22Rv1 (cell line): ENCODE measurements at regions not wholly inside any gene's neighbourhood (a gene's known extent, or its start where the extent isn't known, plus 50 kb on each side); places are given as distances from the start of the nearest gene placed in this dataset.

Experiments
- H3K27ac ChIP-seq: fragments of 450-650 bp; 2 replicates; pipeline ENCODE4 v1.5.1; 2017
- ZFX ChIP-seq: fragments of 450-650 bp; IDR thresholded peaks from 2 replicates; pipeline ENCODE4 v1.6.1; 2017; ENCODE audit warnings: antibody characterized with exemption, borderline replicate concordance
- TF ChIP-seq, protein P1 (sequence below): fragments of 450-650 bp; IDR thresholded peaks from 2 replicates; pipeline ENCODE4 v1.5.1; 2017; ENCODE audit warnings: mild to moderate bottlenecking

DNA sequence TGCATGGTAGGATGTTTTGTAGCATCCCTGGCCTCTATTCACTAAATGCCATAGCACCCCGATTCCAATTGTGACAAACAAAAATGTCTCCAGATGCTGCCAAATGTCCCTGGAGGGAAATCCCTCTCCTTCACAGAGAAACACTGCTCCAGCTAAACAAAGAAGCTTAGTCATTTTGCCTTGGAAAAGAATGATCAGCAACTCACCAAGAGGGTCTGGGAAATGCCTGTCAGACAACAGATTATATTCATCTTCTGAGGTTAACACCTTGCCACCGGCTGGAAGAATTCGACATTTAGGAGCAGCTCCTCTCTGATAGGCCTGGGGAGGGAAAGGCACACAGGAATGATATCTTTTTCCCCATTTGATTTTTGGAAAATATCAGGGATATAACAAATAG, 84.4 kb downstream of the NIBAN1 start:
- no peak overlapping the region for H3K27ac ChIP-seq
- TF ChIP-seq, protein P1, sequence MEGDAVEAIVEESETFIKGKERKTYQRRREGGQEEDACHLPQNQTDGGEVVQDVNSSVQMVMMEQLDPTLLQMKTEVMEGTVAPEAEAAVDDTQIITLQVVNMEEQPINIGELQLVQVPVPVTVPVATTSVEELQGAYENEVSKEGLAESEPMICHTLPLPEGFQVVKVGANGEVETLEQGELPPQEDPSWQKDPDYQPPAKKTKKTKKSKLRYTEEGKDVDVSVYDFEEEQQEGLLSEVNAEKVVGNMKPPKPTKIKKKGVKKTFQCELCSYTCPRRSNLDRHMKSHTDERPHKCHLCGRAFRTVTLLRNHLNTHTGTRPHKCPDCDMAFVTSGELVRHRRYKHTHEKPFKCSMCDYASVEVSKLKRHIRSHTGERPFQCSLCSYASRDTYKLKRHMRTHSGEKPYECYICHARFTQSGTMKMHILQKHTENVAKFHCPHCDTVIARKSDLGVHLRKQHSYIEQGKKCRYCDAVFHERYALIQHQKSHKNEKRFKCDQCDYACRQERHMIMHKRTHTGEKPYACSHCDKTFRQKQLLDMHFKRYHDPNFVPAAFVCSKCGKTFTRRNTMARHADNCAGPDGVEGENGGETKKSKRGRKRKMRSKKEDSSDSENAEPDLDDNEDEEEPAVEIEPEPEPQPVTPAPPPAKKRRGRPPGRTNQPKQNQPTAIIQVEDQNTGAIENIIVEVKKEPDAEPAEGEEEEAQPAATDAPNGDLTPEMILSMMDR: no peak
- no peak for TF ChIP-seq ZFX

DNA sequence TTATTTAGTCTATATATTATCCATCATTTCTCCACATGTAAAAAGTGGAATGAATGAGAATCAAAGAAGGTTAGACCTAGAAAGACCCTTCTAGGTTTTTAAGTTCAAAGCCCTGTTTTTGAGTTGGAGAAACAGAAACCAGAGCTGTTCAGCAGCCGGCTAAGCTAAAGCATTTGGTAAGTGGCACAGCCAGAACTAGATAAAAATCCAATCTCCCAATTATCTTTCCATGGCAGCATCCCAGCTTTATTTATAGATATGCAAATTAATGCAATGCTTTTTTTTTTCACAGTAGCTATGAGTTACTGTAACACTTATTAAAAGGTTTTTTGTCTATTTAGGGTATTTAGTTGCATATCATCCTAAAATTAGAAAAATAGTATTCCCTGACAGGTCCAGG, 85.1 kb downstream of the NIBAN1 start:
- TF ChIP-seq ZFX: no peak
- TF ChIP-seq, protein P1: no peak
- H3K27ac ChIP-seq: no peak overlapping the region

DNA sequence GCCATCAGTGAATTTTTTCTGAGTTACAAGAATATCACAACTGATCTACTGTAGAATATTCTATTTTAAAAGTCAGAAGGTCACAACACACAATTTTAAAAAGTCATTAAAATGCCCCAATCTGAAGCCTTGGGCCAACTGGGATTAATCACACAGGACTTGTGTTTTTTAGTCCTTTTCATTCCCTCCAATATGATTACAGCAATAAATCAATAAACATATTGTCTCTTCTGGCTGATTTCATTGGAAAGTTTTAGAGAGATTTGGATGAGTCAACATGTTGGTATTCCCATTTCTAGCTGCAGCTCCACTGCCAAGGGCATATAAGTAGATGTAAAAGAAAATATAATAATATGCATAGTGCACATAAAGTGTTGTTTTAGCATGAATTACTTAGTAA, 85.8 kb downstream of the NIBAN1 start:
- H3K27ac ChIP-seq: no peak overlapping the region
- TF ChIP-seq ZFX: no peak
- TF ChIP-seq, protein P1: no peak

DNA sequence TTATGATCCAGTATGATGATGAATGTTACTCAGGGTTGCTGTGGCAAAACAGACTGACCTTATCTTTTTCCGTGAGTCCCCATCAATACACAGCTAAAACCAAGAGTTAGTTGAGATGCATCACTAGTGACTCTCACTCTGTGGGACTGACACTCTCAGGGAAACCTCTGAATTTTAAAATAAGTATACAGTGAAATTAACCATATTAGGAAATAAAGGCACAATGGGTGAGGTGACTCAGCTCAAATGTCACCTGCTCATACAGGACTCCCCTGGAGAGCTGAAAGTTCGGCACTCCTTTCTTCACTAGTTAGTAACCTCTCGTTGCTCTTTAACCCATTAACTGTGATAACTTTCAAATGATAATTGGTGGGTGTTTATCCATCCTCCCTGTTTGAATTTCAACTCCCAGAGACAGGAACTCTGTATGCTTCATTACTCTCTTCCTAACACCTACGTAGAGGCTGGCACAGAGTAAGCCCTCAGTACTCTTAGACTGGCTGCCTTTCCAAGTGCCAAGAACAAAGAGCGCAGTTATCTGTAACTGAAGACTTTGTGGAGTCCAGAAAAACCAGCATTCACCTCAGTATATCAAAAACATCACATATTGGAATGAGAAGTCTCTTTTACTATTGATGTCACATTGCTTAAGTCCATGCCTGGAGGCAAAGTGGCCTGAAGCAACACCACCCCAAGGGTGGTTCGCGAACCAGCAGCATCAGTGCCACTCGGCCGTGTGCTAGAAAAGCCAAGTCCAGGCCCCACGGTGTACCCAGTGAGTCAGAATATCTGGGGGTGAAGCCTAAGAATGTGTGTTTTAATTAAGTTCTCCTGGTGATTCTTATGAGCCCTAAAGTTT, 91.1 kb downstream of the NIBAN1 start:
- no peak overlapping the region for H3K27ac ChIP-seq
- no peak for TF ChIP-seq ZFX
- TF ChIP-seq, protein P1: no peak

DNA sequence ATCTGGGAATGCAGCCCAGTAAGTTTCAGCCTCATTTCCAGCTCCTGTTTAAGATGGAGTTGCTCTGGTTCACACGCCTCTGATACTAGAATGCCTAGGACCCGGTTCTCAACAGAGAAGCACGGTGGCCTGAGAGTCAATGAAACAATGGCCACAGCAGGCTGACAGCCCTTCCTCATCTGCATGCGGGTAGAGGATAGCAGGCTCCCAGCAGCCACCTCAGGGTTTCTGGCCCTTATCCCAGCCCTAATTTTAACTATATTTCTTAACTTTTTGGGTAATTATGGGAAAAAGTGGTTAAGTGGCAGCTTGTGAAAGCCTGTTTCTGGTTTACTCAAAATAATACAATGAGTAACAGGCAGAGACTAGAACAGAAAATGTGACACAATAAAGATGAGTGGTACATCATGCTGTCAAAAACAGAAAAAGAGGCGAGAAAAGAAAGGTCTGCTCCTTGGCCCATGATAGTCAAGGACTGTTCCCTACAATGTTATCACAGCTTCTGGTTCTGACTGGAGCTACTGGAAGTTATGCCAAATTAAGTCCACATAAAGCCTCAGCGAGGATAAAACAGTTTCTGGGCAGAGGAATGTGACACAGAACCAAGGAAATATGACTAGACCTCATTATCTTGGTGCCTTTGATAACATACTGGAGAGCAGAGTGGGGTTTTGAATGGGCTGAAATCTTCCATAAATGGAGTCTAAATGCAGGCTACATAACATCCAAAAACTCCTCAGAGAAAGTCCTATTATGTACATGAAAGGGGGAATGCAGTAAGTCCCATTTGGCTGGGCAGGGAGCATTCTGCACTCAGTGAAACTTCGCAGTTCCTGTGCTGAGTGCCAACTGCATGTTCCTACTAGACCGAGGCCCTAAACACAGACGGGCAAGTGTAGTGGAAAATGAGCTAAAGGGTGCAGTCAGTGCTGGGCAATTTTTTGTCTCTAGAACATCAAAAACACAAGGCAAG, 92.1 kb downstream of the NIBAN1 start:
- H3K27ac ChIP-seq: no peak overlapping the region
- TF ChIP-seq ZFX: no peak
- TF ChIP-seq, protein P1: no peak

DNA sequence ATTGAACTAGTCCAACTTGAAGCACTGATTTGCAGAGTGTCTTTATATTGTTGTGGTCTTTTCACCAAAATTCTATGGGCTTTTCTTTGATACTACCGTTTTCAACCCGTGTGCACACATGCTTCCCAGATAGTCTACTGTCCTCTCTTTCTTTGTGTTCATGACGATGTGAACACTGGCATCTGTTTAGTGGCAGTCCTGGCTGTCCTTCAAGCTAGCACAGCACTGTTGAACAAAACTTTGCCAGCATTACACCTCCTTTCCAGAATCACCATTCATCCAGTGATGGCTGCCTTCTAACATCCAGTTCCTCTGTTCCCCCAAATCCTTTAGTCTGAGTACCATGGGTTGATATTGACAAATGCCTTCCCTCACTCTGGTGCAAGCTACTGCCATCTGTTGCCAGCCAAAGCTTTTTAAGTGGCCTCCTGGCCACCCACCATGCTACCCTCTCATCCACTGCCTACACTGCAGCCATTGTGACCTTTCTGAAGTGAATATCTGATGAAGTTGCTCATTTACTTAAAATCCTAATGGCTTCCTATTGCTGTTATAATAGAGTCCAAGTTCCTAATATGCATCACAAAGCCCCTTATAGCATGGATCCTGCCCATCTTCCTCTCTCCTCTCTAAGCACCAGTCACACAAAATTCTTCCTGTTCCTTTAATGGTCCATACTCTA, 94.3 kb downstream of the NIBAN1 start:
- H3K27ac ChIP-seq: no peak overlapping the region
- TF ChIP-seq, protein P1: no peak
- TF ChIP-seq ZFX: no peak
